H9 (cell line): ENCODE measurements at regions not wholly inside any gene's neighbourhood (a gene's known extent, or its start where the extent isn't known, plus 50 kb on each side); places are given as distances from the start of the nearest gene placed in this dataset.

ENCODE experiments used
- DNase-seq: peaks from one replicate; pipeline ENCODE4 v3.0.0-alpha.2; 2017
- H2AFZ ChIP-seq: one replicate; pipeline ENCODE4 v1.6.1; 2013; ENCODE audit warnings: mild to moderate bottlenecking, low read length, control low read depth, moderate library complexity
- H2AK5ac ChIP-seq: 2 replicates; pipeline ENCODE4 v1.6.1; 2013; ENCODE audit warnings: low read length, control low read depth, mixed read lengths; ENCODE audit not compliant: insufficient read length
- H2BK120ac ChIP-seq: one replicate; pipeline ENCODE4 v1.6.1; 2013; ENCODE audit warnings: low read depth, mild to moderate bottlenecking, low read length, control low read depth, inconsistent platforms; ENCODE audit not compliant: poor library complexity, severe bottlenecking
- H2BK12ac ChIP-seq: 2 replicates; pipeline ENCODE4 v1.6.1; 2013; ENCODE audit warnings: low read length, control low read depth, mixed read lengths, low read depth; ENCODE audit not compliant: insufficient read length
- H2BK15ac ChIP-seq: 2 replicates; pipeline ENCODE4 v1.6.1; 2013; ENCODE audit warnings: low read depth, low read length, control low read depth
- H2BK20ac ChIP-seq: one replicate; pipeline ENCODE4 v1.6.1; 2013; ENCODE audit warnings: low read depth, mild to moderate bottlenecking, low read length, control low read depth, inconsistent platforms; ENCODE audit not compliant: poor library complexity, severe bottlenecking
- H2BK5ac ChIP-seq: 2 replicates; pipeline ENCODE4 v1.6.1; 2013; ENCODE audit warnings: low read length, control low read depth, mixed read lengths; ENCODE audit not compliant: insufficient read length
- H3K14ac ChIP-seq: 2 replicates; pipeline ENCODE4 v1.6.1; 2013; ENCODE audit warnings: low read length, control low read depth; ENCODE audit not compliant: insufficient read depth
- H3K18ac ChIP-seq: 2 replicates; pipeline ENCODE4 v1.6.1; 2013; ENCODE audit warnings: low read depth, mild to moderate bottlenecking, mixed read lengths, low read length, control low read depth; ENCODE audit not compliant: insufficient read length
- H3K23ac ChIP-seq: 2 replicates; pipeline ENCODE4 v1.6.1; 2013; ENCODE audit warnings: low read length, control low read depth, mixed read lengths, low read depth; ENCODE audit not compliant: insufficient read length
- H3K23me2 ChIP-seq: 2 replicates; pipeline ENCODE4 v1.6.1; 2013; ENCODE audit warnings: low read depth, mild to moderate bottlenecking, mixed read lengths, low read length, control low read depth; ENCODE audit not compliant: insufficient read length, poor library complexity, severe bottlenecking
- H3K27ac ChIP-seq: 2 replicates; pipeline ENCODE4 v1.5.1; 2013; ENCODE audit warnings: low read length, control low read depth, mixed read lengths, low read depth; ENCODE audit not compliant: insufficient read length
- H3K27me3 ChIP-seq: 2 replicates; pipeline ENCODE4 v1.6.1; 2013; ENCODE audit warnings: low read length, control low read depth, inconsistent platforms; ENCODE audit not compliant: insufficient read depth
- H3K4ac ChIP-seq: 2 replicates; pipeline ENCODE4 v1.6.1; 2013; ENCODE audit warnings: low read depth, mild to moderate bottlenecking, control low read depth, inconsistent platforms, low read length, moderate library complexity
- H3K4me1 ChIP-seq: 2 replicates; pipeline ENCODE4 v1.6.1; 2013; ENCODE audit warnings: low read length, control low read depth, inconsistent platforms; ENCODE audit not compliant: insufficient read depth
- H3K4me2 ChIP-seq: 2 replicates; pipeline ENCODE4 v1.6.1; 2013; ENCODE audit warnings: low read length, control low read depth, mixed read lengths; ENCODE audit not compliant: insufficient read length, insufficient read depth
- H3K56ac ChIP-seq: 2 replicates; pipeline ENCODE4 v1.6.1; 2013; ENCODE audit warnings: low read depth, mild to moderate bottlenecking, mixed read lengths, low read length, control low read depth; ENCODE audit not compliant: insufficient read length
- H3K79me1 ChIP-seq: 2 replicates; pipeline ENCODE4 v1.6.1; 2013; ENCODE audit warnings: low read depth, mild to moderate bottlenecking, moderate library complexity, low read length, control low read depth, inconsistent platforms; ENCODE audit not compliant: insufficient read depth, poor library complexity, severe bottlenecking
- H3K79me2 ChIP-seq: 2 replicates; pipeline ENCODE4 v1.6.1; 2013; ENCODE audit warnings: low read length, control low read depth, inconsistent platforms; ENCODE audit not compliant: insufficient read depth
- H3K9ac ChIP-seq: 2 replicates; pipeline ENCODE4 v1.6.1; 2013; ENCODE audit warnings: low read length, control low read depth, mixed read lengths; ENCODE audit not compliant: insufficient read length; ENCODE audit errors: extremely low read depth
- H3K9me3 ChIP-seq: one replicate; pipeline ENCODE4 v1.6.1; 2013; ENCODE audit warnings: low read depth, low read length, inconsistent platforms; ENCODE audit not compliant: control insufficient read depth
- H3T11ph ChIP-seq: one replicate; pipeline ENCODE4 v1.6.1; 2013; ENCODE audit warnings: mild to moderate bottlenecking, low read length, control low read depth, inconsistent platforms
- H4K20me1 ChIP-seq: one replicate; pipeline ENCODE4 v1.6.1; 2013; ENCODE audit not compliant: control insufficient read depth, insufficient read length, insufficient read depth
- H4K5ac ChIP-seq: 2 replicates; pipeline ENCODE4 v1.6.1; 2013; ENCODE audit warnings: low read depth, mild to moderate bottlenecking, mixed read lengths, low read length, control low read depth; ENCODE audit not compliant: insufficient read length
- H4K8ac ChIP-seq: replicated peaks from 2 replicates; pipeline ENCODE4 v1.6.1; 2013; ENCODE audit warnings: low read length, control low read depth, mixed read lengths, low read depth; ENCODE audit not compliant: insufficient read length
- H4K91ac ChIP-seq: 2 replicates; pipeline ENCODE4 v1.6.1; 2013; ENCODE audit warnings: low read depth, mild to moderate bottlenecking, moderate library complexity, mixed read lengths, low read length, control low read depth; ENCODE audit not compliant: insufficient read length
- H3K27ac Mint-ChIP-seq, 3 experiments: 2 replicates in 2 of 3; 3 replicates in 1 of 3; pipeline ENCODE4 v1.8.0; 2020 to 2021; ENCODE audit warnings: mixed read lengths in 3 of 3, mild to moderate bottlenecking in 1 of 3, moderate library complexity in 1 of 3
- H3K27me3 Mint-ChIP-seq: 2 replicates; pipeline ENCODE4 v1.8.0; 2021; ENCODE audit warnings: low read depth, mild to moderate bottlenecking, moderate library complexity, mixed read lengths
- H3K36me3 Mint-ChIP-seq, 3 experiments: 2 replicates in 2 of 3; 3 replicates in 1 of 3; pipeline ENCODE4 v1.8.0; 2020 to 2021; ENCODE audit warnings: low read depth in 3 of 3, mixed read lengths in 3 of 3; ENCODE audit not compliant: insufficient read depth in 1 of 3
- H3K4me1 Mint-ChIP-seq, 2 experiments: 2 replicates each; pipeline ENCODE4 v1.8.0; 2020; ENCODE audit warnings: mixed read lengths in 2 of 2
- H3K4me3 Mint-ChIP-seq, 2 experiments: 2 replicates in 1 of 2; 3 replicates in 1 of 2; pipeline ENCODE4 v1.8.0; 2020 to 2021; ENCODE audit warnings: mild to moderate bottlenecking in 2 of 2, mixed read lengths in 2 of 2, moderate library complexity in 1 of 2
- H3K9me3 Mint-ChIP-seq, 2 experiments: 2 replicates in 1 of 2; 3 replicates in 1 of 2; pipeline ENCODE4 v1.8.0; 2020; ENCODE audit warnings: mild to moderate bottlenecking in 2 of 2, mixed read lengths in 2 of 2, moderate library complexity in 1 of 2
- WGBS: extraction: QIAGEN DNeasy Blood & Tissue Kit; methylation state at CpG from one replicate; pipeline ENCODE4 v1.1.7; 2013; ENCODE audit warnings: missing lambda C conversion rate, low lambda C conversion rate, mixed read lengths; ENCODE audit not compliant: insufficient read length; ENCODE audit errors: extremely low coverage; 5-methylcytosine and 5-hydroxymethylcytosine counted together
- TF ChIP-seq, protein P1 (sequence below): fragments of 200-600 bp; sonication (generic); conservative IDR thresholded peaks from 3 replicates; pipeline ENCODE4 v1.8.0; 2021; ENCODE audit warnings: antibody characterized with exemption, mild to moderate bottlenecking

DNA sequence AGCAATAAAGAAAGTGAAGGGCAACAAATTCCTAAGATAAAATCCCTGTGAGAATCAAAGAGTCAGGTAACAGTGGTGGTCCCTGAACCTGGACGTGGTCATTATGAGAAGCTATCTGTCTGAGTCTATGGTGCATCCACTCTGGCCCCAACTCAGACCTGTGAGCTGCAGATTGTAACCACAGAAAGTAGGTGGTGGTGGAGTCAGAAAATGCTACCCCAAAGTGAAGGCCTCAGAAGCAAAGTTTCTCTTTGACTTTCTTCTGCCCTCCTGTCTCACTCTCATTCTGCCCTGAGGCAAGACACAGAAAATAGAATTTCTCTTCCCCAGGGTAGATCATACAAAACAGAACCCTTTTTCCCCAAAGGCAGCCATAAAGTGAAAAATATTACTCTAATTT is 84.1 kb upstream of the NEIL3 start:
- H3K9me3 ChIP-seq: no peaks in the 10 kb centered on the region
- Mint-ChIP-seq H3K4me1 (peaks cover 13 to 18% of the 10 kb centered on the region in 2 experiments), H3K4me3 (no peak overlapping the region), H3K27ac (no peak overlapping the region), H3K27me3 (no peaks in the 10 kb centered on the region), H3K9me3 (peaks cover 0 to 2% of the 10 kb centered on the region in 2 experiments; a peak in 1 of 5 replicates), H3K36me3 (no peaks in the 10 kb centered on the region; a peak in 2 of 7 replicates)
- H3K23me2 ChIP-seq: no peaks in the 10 kb centered on the region
- no peak overlapping the region for H3K14ac ChIP-seq
- no peak overlapping the region for H3K9ac ChIP-seq
- H4K20me1 ChIP-seq: no peaks in the 10 kb centered on the region
- H4K5ac ChIP-seq: no peak overlapping the region
- H3K4me1 ChIP-seq: no peaks in the 10 kb centered on the region
- H3K18ac ChIP-seq: no peak overlapping the region
- no peak overlapping the region for H2BK20ac ChIP-seq
- no peak overlapping the region for H4K8ac ChIP-seq
- H3T11ph ChIP-seq: no peak overlapping the region
- no peak overlapping the region for H3K4ac ChIP-seq
- H3K79me1 ChIP-seq: no peaks in the 10 kb centered on the region
- H3K4me2 ChIP-seq: no peak overlapping the region
- no CpG with 5 or more reads among the region's 1 CpG for WGBS
- no peak overlapping the region for H4K91ac ChIP-seq
- no peak overlapping the region for H3K56ac ChIP-seq
- TF ChIP-seq, protein P1, sequence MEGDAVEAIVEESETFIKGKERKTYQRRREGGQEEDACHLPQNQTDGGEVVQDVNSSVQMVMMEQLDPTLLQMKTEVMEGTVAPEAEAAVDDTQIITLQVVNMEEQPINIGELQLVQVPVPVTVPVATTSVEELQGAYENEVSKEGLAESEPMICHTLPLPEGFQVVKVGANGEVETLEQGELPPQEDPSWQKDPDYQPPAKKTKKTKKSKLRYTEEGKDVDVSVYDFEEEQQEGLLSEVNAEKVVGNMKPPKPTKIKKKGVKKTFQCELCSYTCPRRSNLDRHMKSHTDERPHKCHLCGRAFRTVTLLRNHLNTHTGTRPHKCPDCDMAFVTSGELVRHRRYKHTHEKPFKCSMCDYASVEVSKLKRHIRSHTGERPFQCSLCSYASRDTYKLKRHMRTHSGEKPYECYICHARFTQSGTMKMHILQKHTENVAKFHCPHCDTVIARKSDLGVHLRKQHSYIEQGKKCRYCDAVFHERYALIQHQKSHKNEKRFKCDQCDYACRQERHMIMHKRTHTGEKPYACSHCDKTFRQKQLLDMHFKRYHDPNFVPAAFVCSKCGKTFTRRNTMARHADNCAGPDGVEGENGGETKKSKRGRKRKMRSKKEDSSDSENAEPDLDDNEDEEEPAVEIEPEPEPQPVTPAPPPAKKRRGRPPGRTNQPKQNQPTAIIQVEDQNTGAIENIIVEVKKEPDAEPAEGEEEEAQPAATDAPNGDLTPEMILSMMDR: no peak
- no peak for DNase-seq
- H2AK5ac ChIP-seq: no peak overlapping the region
- no peak overlapping the region for H2BK120ac ChIP-seq
- no peak overlapping the region for H2AFZ ChIP-seq
- H3K23ac ChIP-seq: no peak overlapping the region
- no peak overlapping the region for H2BK15ac ChIP-seq
- no peak overlapping the region for H2BK12ac ChIP-seq
- no peaks in the 10 kb centered on the region for H3K79me2 ChIP-seq
- H3K27ac ChIP-seq: no peak overlapping the region
- no peak overlapping the region for H2BK5ac ChIP-seq
- no peaks in the 10 kb centered on the region for H3K27me3 ChIP-seq
